Mesenchymal stem cell (in vitro differentiated cells and primary cell): ENCODE measurements at regions not wholly inside any gene's neighbourhood (a gene's known extent, or its start where the extent isn't known, plus 50 kb on each side); places are given as distances from the start of the nearest gene placed in this dataset.
A peak's percentile ranks its signal among the peaks of the same experiment; 100 is the strongest.
"Not testable (repeated sequence)": the region's sequence is repeated elsewhere in the genome, so short reads cannot be mapped to it uniquely, and the experiment has no call there.

Source experiments
- DNase-seq: peaks from one replicate; pipeline ENCODE4 v3.0.0-alpha.2; 2013
- H2AFZ ChIP-seq: one replicate; pipeline ENCODE4 v1.6.1; 2013; ENCODE audit warnings: low read depth, mild to moderate bottlenecking, control low read depth, inconsistent platforms, low read length, moderate library complexity
- H2AK5ac ChIP-seq: 2 replicates; pipeline ENCODE4 v1.6.1; 2013; ENCODE audit warnings: low read length, moderate library complexity, mild to moderate bottlenecking, inconsistent platforms; ENCODE audit not compliant: severe bottlenecking
- H2BK120ac ChIP-seq: one replicate; pipeline ENCODE4 v1.6.1; 2013; ENCODE audit warnings: low read depth, mild to moderate bottlenecking, inconsistent platforms, low read length, moderate library complexity
- H2BK12ac ChIP-seq, 2 experiments: one replicate each; pipeline ENCODE4 v1.6.1; 2013; ENCODE audit warnings: inconsistent platforms in 2 of 2, low read length in 2 of 2, mild to moderate bottlenecking in 2 of 2, moderate library complexity in 2 of 2, control low read depth in 1 of 2
- H2BK15ac ChIP-seq: one replicate; pipeline ENCODE4 v1.6.1; 2013; ENCODE audit warnings: mild to moderate bottlenecking, low read depth, inconsistent platforms; ENCODE audit not compliant: poor library complexity, severe bottlenecking
- H2BK5ac ChIP-seq: 2 replicates; pipeline ENCODE4 v1.6.1; 2013; ENCODE audit warnings: low read depth, mild to moderate bottlenecking, low read length, control low read depth, inconsistent platforms; ENCODE audit not compliant: poor library complexity, severe bottlenecking
- H3K14ac ChIP-seq, 2 experiments: one replicate each; pipeline ENCODE4 v1.6.1; 2013; ENCODE audit warnings: inconsistent platforms in 2 of 2, low read length in 2 of 2, control low read depth in 1 of 2, mild to moderate bottlenecking in 1 of 2, moderate library complexity in 1 of 2
- H3K18ac ChIP-seq, 2 experiments: one replicate each; pipeline ENCODE4 v1.6.1; 2013; ENCODE audit warnings: inconsistent platforms in 2 of 2, low read length in 2 of 2, control low read depth in 1 of 2, low read depth in 1 of 2, mild to moderate bottlenecking in 1 of 2
- H3K23ac ChIP-seq, 2 experiments: one replicate each; pipeline ENCODE4 v1.6.1; 2013; ENCODE audit warnings: inconsistent platforms in 2 of 2, low read length in 2 of 2, mild to moderate bottlenecking in 2 of 2, moderate library complexity in 2 of 2, control low read depth in 1 of 2
- H3K27ac ChIP-seq: 2 replicates; pipeline ENCODE4 v1.5.1; 2013; ENCODE audit warnings: mild to moderate bottlenecking, moderate library complexity, low read length, control low read depth, inconsistent platforms; ENCODE audit not compliant: poor library complexity, severe bottlenecking
- H3K27me3 ChIP-seq, 2 experiments: 2 replicates each; pipeline versions ENCODE4 v1.6.1 to v1.7.0; 2013; ENCODE audit warnings: low read length in 2 of 2, mild to moderate bottlenecking in 2 of 2, moderate library complexity in 2 of 2, control low read depth in 1 of 2, inconsistent platforms in 1 of 2; ENCODE audit not compliant: control insufficient read depth in 1 of 2, insufficient read depth in 1 of 2
- H3K36me3 ChIP-seq, 2 experiments: 2 replicates each; pipeline versions ENCODE4 v1.6.1 to v1.7.0; 2013; ENCODE audit warnings: low read length in 2 of 2, control low read depth in 1 of 2, inconsistent platforms in 1 of 2, low read depth in 1 of 2, mild to moderate bottlenecking in 1 of 2; ENCODE audit not compliant: insufficient read depth in 2 of 2, control insufficient read depth in 1 of 2
- H3K4ac ChIP-seq, 2 experiments: one replicate each; pipeline ENCODE4 v1.6.1; 2013; ENCODE audit warnings: inconsistent platforms in 2 of 2, low read length in 2 of 2, mild to moderate bottlenecking in 2 of 2, moderate library complexity in 2 of 2, control low read depth in 1 of 2, low read depth in 1 of 2
- H3K4me1 ChIP-seq: 2 replicates; pipeline ENCODE4 v1.6.1; 2013; ENCODE audit warnings: low read depth, low read length, control low read depth; ENCODE audit not compliant: control insufficient read depth, insufficient read depth
- H3K4me2 ChIP-seq: 2 replicates; pipeline ENCODE4 v1.6.1; 2013; ENCODE audit warnings: low read length, mild to moderate bottlenecking, inconsistent platforms; ENCODE audit not compliant: poor library complexity, severe bottlenecking
- H3K4me3 ChIP-seq, 2 experiments: 2 replicates each; pipeline versions ENCODE4 v1.5.1 to v1.7.0; 2013; ENCODE audit warnings: low read length in 2 of 2, mild to moderate bottlenecking in 2 of 2, control low read depth in 1 of 2, low read depth in 1 of 2; ENCODE audit not compliant: insufficient read depth in 1 of 2
- H3K79me1 ChIP-seq: replicated peaks from 2 replicates; pipeline ENCODE4 v1.6.1; 2013; ENCODE audit warnings: mild to moderate bottlenecking, control low read depth, low read length, inconsistent platforms; ENCODE audit not compliant: poor library complexity, severe bottlenecking
- H3K9ac ChIP-seq: 2 replicates; pipeline ENCODE4 v1.7.0; 2013; ENCODE audit warnings: mild to moderate bottlenecking, low read length, moderate library complexity
- H3K9me3 ChIP-seq: 2 replicates; pipeline ENCODE4 v1.7.0; 2013; ENCODE audit warnings: mild to moderate bottlenecking, low read length; ENCODE audit not compliant: control insufficient read depth
- H4K8ac ChIP-seq: one replicate; pipeline ENCODE4 v1.6.1; 2013; ENCODE audit warnings: inconsistent platforms, mild to moderate bottlenecking, low read length, moderate library complexity
- H4K91ac ChIP-seq: one replicate; pipeline ENCODE4 v1.6.1; 2013; ENCODE audit warnings: mild to moderate bottlenecking, low read length, inconsistent platforms
- WGBS: methylation state at CpG from one replicate; pipeline ENCODE4 v1.1.7; 2013; ENCODE audit warnings: mixed read lengths; 5-methylcytosine and 5-hydroxymethylcytosine counted together

DNA sequence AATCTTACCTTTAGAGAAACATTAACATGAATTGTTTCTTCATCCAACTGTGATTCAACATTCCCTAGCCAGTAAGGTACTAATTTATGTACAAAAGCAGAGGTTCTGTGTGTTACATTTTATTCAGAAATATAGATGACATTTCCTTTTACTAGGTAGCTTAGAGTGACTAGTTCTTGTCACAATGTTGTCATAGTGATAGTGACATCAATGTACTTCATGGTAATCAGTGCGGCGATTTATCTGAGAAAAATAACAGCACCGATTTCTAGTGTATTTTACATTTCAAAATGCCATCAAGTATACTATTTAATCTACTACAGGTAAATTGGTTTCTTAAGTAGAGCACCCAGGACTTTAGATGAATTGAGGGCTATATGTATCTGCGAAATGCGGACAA is 72.1 kb upstream of the DGKB start:
- H3K4me2 ChIP-seq = no peak overlapping the region
- H3K18ac ChIP-seq = no peak overlapping the region
- no peak overlapping the region for H3K9ac ChIP-seq
- no peak overlapping the region for H2AFZ ChIP-seq
- no peaks in the 10 kb centered on the region for H3K27me3 ChIP-seq
- no peaks in the 10 kb centered on the region for H3K36me3 ChIP-seq
- H3K23ac ChIP-seq = no peak overlapping the region
- H2BK15ac ChIP-seq = no peak overlapping the region
- no peak for DNase-seq
- 100% methylated on average over 2 of the region's 5 CpGs for WGBS
- no peak overlapping the region for H2BK5ac ChIP-seq
- H3K79me1 ChIP-seq = no peaks in the 10 kb centered on the region
- no peak overlapping the region for H4K91ac ChIP-seq
- no peaks in the 10 kb centered on the region for H3K4me1 ChIP-seq
- no peak overlapping the region for H4K8ac ChIP-seq
- H3K4ac ChIP-seq = no peak overlapping the region
- no peaks in the 10 kb centered on the region for H3K9me3 ChIP-seq
- H3K14ac ChIP-seq = no peak overlapping the region
- H2BK12ac ChIP-seq = no peak overlapping the region
- no peak overlapping the region for H3K27ac ChIP-seq
- no peak overlapping the region for H2AK5ac ChIP-seq
- H3K4me3 ChIP-seq = no peak overlapping the region
- no peak overlapping the region for H2BK120ac ChIP-seq

DNA sequence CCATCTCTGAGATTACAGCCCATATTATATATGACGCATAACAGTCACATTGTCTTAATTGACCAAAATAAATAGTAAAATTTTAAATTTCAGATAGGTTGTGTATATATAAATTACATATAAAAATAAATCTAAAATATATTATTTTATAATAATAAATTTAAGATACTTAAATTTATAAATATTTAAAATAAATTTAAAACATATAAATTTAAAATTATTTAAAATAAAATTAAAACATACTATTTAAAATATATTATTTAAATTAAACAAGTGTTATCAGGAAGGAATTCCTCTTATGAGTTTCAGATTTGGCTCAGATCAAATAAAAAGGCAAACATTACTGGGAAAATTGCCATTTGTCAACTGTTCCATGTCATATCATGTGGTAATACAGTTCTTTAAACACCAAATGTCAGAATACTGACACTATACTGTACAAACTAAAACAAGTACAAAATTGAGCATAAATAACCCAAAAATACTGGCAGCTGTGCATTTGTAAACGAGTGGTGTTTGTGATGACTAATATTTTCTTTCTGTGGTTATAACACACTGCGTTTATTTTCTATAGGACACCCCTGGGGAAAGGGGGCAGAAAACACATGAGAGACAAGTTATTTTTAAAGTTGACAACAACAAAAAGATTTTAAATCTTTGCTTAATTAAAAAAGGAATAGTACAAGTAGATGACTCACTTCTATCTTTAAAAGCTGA is 71.3 kb upstream of the DGKB start:
- Histone ChIP-seq H2AFZ (no peak overlapping the region), H3K4me1 (no peaks in the 10 kb centered on the region), H3K18ac (no peak overlapping the region), H3K9ac (no peak overlapping the region), H3K36me3 (no peaks in the 10 kb centered on the region), H2BK5ac (no peak overlapping the region), H2BK120ac (no peak overlapping the region), H3K4me3 (no peak overlapping the region), H2AK5ac (no peak overlapping the region), H3K4ac (no peak overlapping the region), H3K14ac (no peak overlapping the region), H3K23ac (no peak overlapping the region), H3K79me1 (no peaks in the 10 kb centered on the region), H4K8ac (no peak overlapping the region), H4K91ac (no peak overlapping the region), H3K27ac (no peak overlapping the region), H3K27me3 (no peaks in the 10 kb centered on the region), H3K9me3 (no peaks in the 10 kb centered on the region), H2BK15ac (no peak overlapping the region), H2BK12ac (no peak overlapping the region), H3K4me2 (no peak overlapping the region)
- WGBS = no CpG with 5 or more reads among the region's 3 CpGs
- DNase-seq = peak; percentile 14

DNA sequence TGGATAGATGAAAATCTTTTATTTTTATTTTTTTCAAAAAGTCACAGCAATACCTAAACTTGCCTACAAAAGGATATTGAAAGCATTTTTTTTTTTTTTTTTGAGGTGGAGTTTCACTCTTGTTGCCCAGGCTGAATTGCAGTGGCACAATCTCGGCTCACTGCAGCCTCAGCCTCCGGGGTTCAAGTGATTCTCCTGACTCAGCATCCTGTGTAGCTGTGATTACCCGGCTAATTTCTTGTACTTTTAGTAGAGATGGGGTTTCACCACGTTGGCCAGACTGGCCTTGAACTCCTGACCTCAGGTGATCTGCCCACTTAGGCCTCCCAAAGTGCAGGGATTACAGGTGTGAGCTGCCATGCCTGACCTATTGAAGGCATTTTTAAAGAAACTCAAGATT is 69.1 kb upstream of the DGKB start:
- not testable (repeated sequence) for H3K18ac ChIP-seq, H2BK15ac ChIP-seq, H3K36me3 ChIP-seq, H3K14ac ChIP-seq, H3K4me3 ChIP-seq, H4K91ac ChIP-seq, H3K4me1 ChIP-seq, H2BK5ac ChIP-seq, H3K27ac ChIP-seq, H3K27me3 ChIP-seq, H2AK5ac ChIP-seq, H2BK12ac ChIP-seq, H2BK120ac ChIP-seq, H2AFZ ChIP-seq, H3K9ac ChIP-seq, H3K4ac ChIP-seq, H4K8ac ChIP-seq, H3K23ac ChIP-seq, H3K4me2 ChIP-seq, H3K79me1 ChIP-seq, H3K9me3 ChIP-seq, DNase-seq
- 69% methylated on average over 4 of the region's 4 CpGs for WGBS

DNA sequence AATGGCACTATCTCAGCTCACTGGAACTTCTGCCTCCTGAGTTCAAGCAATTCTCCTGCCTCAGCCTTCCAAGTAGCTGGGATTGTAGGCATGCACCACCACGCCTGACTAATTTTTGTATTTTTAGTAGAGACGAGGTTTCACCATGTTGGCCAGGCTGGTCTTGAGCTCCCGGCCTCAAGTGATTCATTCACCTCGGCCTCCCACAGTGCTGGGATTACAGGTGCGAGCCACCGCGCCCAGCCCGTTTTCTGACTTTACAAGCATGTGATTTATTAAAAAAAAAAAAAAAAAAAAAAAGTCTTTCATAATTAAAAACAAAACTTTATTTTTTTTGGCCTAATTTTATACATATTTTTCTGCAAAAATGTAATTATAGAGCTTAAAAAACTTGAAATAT is 64.8 kb upstream of the DGKB start:
- not testable (repeated sequence) for H2AK5ac ChIP-seq, H3K4me2 ChIP-seq, H2BK15ac ChIP-seq, H3K9me3 ChIP-seq, H3K4me1 ChIP-seq, DNase-seq, H3K18ac ChIP-seq, H3K9ac ChIP-seq, H3K14ac ChIP-seq, H3K27me3 ChIP-seq, H3K79me1 ChIP-seq, H3K4me3 ChIP-seq, H3K23ac ChIP-seq, H2BK120ac ChIP-seq, H3K27ac ChIP-seq, H2AFZ ChIP-seq, H2BK5ac ChIP-seq, H3K4ac ChIP-seq, H3K36me3 ChIP-seq, H4K91ac ChIP-seq, H2BK12ac ChIP-seq, H4K8ac ChIP-seq
- WGBS = 82% methylated on average over 3 of the region's 8 CpGs
